Muscle layer of colon (tissue), 2 donors: ENCODE measurements at regions not wholly inside any gene's neighbourhood (a gene's known extent, or its start where the extent isn't known, plus 50 kb on each side); places are given as distances from the start of the nearest gene placed in this dataset.

Experiments used
- H3K27ac ChIP-seq: one replicate; pipeline ENCODE4 v1.7.0; 2013; ENCODE audit warnings: low read depth, mild to moderate bottlenecking, low read length, moderate library complexity
- H3K27me3 ChIP-seq, 2 donors: one replicate each; pipeline ENCODE4 v1.7.0; 2013; ENCODE audit warnings: low read length in 2 of 2, mild to moderate bottlenecking in 2 of 2; ENCODE audit not compliant: insufficient read depth in 2 of 2, control insufficient read depth in 1 of 2
- H3K36me3 ChIP-seq: one replicate; pipeline ENCODE4 v1.7.0; 2013; ENCODE audit warnings: mild to moderate bottlenecking, low read length; ENCODE audit not compliant: insufficient read depth
- H3K4me1 ChIP-seq: one replicate; pipeline ENCODE4 v1.7.0; 2013; ENCODE audit warnings: mild to moderate bottlenecking, low read length; ENCODE audit not compliant: insufficient read depth
- H3K4me3 ChIP-seq, 2 donors: one replicate each; pipeline ENCODE4 v1.7.0; 2013; ENCODE audit warnings: low read length in 2 of 2, low read depth in 1 of 2, mild to moderate bottlenecking in 1 of 2, moderate library complexity in 1 of 2
- H3K9ac ChIP-seq: one replicate; pipeline ENCODE4 v1.7.0; 2013; ENCODE audit warnings: low read length
- H3K9me3 ChIP-seq: one replicate; pipeline ENCODE4 v1.7.0; 2013; ENCODE audit warnings: mild to moderate bottlenecking, low read length
- donor health status: abdominal sarcoma.
- donor health status: Adenocarcinoma of cecum.

- H3K4me3 ChIP-seq, result no peak overlapping the region
- H3K9ac ChIP-seq, result no peak overlapping the region
- no peak overlapping the region for H3K27ac ChIP-seq
- no peaks in the 10 kb centered on the region for H3K4me1 ChIP-seq
- H3K9me3 ChIP-seq, result no peaks in the 10 kb centered on the region
- H3K36me3 ChIP-seq, result no peaks in the 10 kb centered on the region
- no peaks in the 10 kb centered on the region for H3K27me3 ChIP-seq
These were observed 359.2 kb upstream of the THRB start for GRCh38 chr3:24853685-24854490.

- H3K27me3 ChIP-seq, result no peaks in the 10 kb centered on the region
- H3K36me3 ChIP-seq, result no peaks in the 10 kb centered on the region
- no peaks in the 10 kb centered on the region for H3K4me1 ChIP-seq
- no peaks in the 10 kb centered on the region for H3K9me3 ChIP-seq
- no peak overlapping the region for H3K27ac ChIP-seq
- H3K9ac ChIP-seq, result no peak overlapping the region
- H3K4me3 ChIP-seq, result no peak overlapping the region
These were observed 360.1 kb upstream of the THRB start for GRCh38 chr3:24854748-24855147.

- Histone ChIP-seq H3K27me3 (no peaks in the 10 kb centered on the region), H3K4me1 (no peaks in the 10 kb centered on the region), H3K9me3 (no peaks in the 10 kb centered on the region), H3K27ac (no peak overlapping the region), H3K36me3 (no peaks in the 10 kb centered on the region), H3K9ac (no peak overlapping the region), H3K4me3 (no peak overlapping the region)
These were observed 363.3 kb upstream of the THRB start for GRCh38 chr3:24857945-24858344.

- H3K9me3 ChIP-seq, result no peaks in the 10 kb centered on the region
- H3K4me1 ChIP-seq, result no peaks in the 10 kb centered on the region
- no peak overlapping the region for H3K9ac ChIP-seq
- H3K27me3 ChIP-seq, result no peaks in the 10 kb centered on the region
- no peaks in the 10 kb centered on the region for H3K36me3 ChIP-seq
- H3K4me3 ChIP-seq, result no peak overlapping the region
- H3K27ac ChIP-seq, result no peak overlapping the region
These were observed 368.6 kb upstream of the THRB start for GRCh38 chr3:24863215-24863614.

GRCh38 chr3:24867783-24868182 is 373.1 kb upstream of the THRB start:
- no peak overlapping the region for H3K27ac ChIP-seq
- no peaks in the 10 kb centered on the region for H3K36me3 ChIP-seq
- no peaks in the 10 kb centered on the region for H3K9me3 ChIP-seq
- no peak overlapping the region for H3K4me3 ChIP-seq
- H3K9ac ChIP-seq, result no peak overlapping the region
- no peaks in the 10 kb centered on the region for H3K27me3 ChIP-seq
- no peaks in the 10 kb centered on the region for H3K4me1 ChIP-seq

- Histone ChIP-seq H3K4me3 (no peak overlapping the region), H3K36me3 (no peaks in the 10 kb centered on the region), H3K27me3 (no peaks in the 10 kb centered on the region), H3K9ac (no peak overlapping the region), H3K27ac (no peak overlapping the region), H3K9me3 (no peaks in the 10 kb centered on the region), H3K4me1 (no peaks in the 10 kb centered on the region)
These were observed 386.6 kb upstream of the THRB start for GRCh38 chr3:24881239-24881638.

GRCh38 chr3:24886501-24886900 is 391.9 kb upstream of the THRB start:
- Histone ChIP-seq H3K9ac (no peak overlapping the region), H3K9me3 (no peaks in the 10 kb centered on the region), H3K4me1 (no peaks in the 10 kb centered on the region), H3K4me3 (no peak overlapping the region), H3K27ac (no peak overlapping the region), H3K27me3 (no peaks in the 10 kb centered on the region), H3K36me3 (no peaks in the 10 kb centered on the region)

GRCh38 chr3:24890012-24890411 is 395.4 kb upstream of the THRB start:
- Histone ChIP-seq H3K27ac (no peak overlapping the region), H3K4me3 (no peak overlapping the region), H3K9ac (no peak overlapping the region), H3K4me1 (no peaks in the 10 kb centered on the region), H3K36me3 (no peaks in the 10 kb centered on the region), H3K9me3 (no peaks in the 10 kb centered on the region), H3K27me3 (no peaks in the 10 kb centered on the region)

- Histone ChIP-seq H3K27ac (no peak overlapping the region), H3K9me3 (no peaks in the 10 kb centered on the region), H3K27me3 (no peaks in the 10 kb centered on the region), H3K9ac (no peak overlapping the region), H3K4me1 (no peaks in the 10 kb centered on the region), H3K4me3 (no peak overlapping the region), H3K36me3 (no peaks in the 10 kb centered on the region)
These were observed 404.7 kb upstream of the THRB start for GRCh38 chr3:24899373-24899772.

- H3K36me3 ChIP-seq, result no peaks in the 10 kb centered on the region
- no peak overlapping the region for H3K27ac ChIP-seq
- H3K9me3 ChIP-seq, result no peaks in the 10 kb centered on the region
- no peaks in the 10 kb centered on the region for H3K27me3 ChIP-seq
- H3K4me1 ChIP-seq, result no peaks in the 10 kb centered on the region
- no peak overlapping the region for H3K4me3 ChIP-seq
- no peak overlapping the region for H3K9ac ChIP-seq
These were observed 405.4 kb upstream of the THRB start for GRCh38 chr3:24899901-24900603.

GRCh38 chr3:24905266-24905665 is 410.6 kb upstream of the THRB start:
- Histone ChIP-seq H3K27me3 (no peaks in the 10 kb centered on the region), H3K4me1 (no peaks in the 10 kb centered on the region), H3K36me3 (no peaks in the 10 kb centered on the region), H3K9ac (no peak overlapping the region), H3K27ac (no peak overlapping the region), H3K4me3 (no peak overlapping the region), H3K9me3 (no peaks in the 10 kb centered on the region)

- no peaks in the 10 kb centered on the region for H3K4me1 ChIP-seq
- H3K9ac ChIP-seq, result no peak overlapping the region
- no peaks in the 10 kb centered on the region for H3K27me3 ChIP-seq
- H3K27ac ChIP-seq, result no peak overlapping the region
- H3K36me3 ChIP-seq, result no peaks in the 10 kb centered on the region
- no peaks in the 10 kb centered on the region for H3K9me3 ChIP-seq
- no peak overlapping the region for H3K4me3 ChIP-seq
These were observed 412.5 kb upstream of the THRB start for GRCh38 chr3:24907106-24907505.
